Skeletal muscle tissue (tissue), 3 donors: ENCODE measurements at regions not wholly inside any gene's neighbourhood (a gene's known extent, or its start where the extent isn't known, plus 50 kb on each side); places are given as distances from the start of the nearest gene placed in this dataset.
"Not testable (repeated sequence)": the region's sequence is repeated elsewhere in the genome, so short reads cannot be mapped to it uniquely, and the experiment has no call there.

Source experiments
- H3K27ac ChIP-seq: one replicate; pipeline ENCODE4 v1.7.0; 2013; ENCODE audit warnings: mild to moderate bottlenecking, low read depth, low read length, inconsistent platforms
- H3K27me3 ChIP-seq, 3 donors: one replicate each; pipeline ENCODE4 v1.7.0; 2013; ENCODE audit warnings: low read length in 3 of 3; ENCODE audit not compliant: control insufficient read depth in 3 of 3, insufficient read depth in 3 of 3
- H3K36me3 ChIP-seq, 3 donors: one replicate each; pipeline ENCODE4 v1.7.0; 2013; ENCODE audit warnings: low read length in 3 of 3; ENCODE audit not compliant: control insufficient read depth in 3 of 3, insufficient read depth in 3 of 3
- H3K4me1 ChIP-seq, 3 donors: one replicate each; pipeline ENCODE4 v1.7.0; 2013; ENCODE audit warnings: low read length in 3 of 3, mild to moderate bottlenecking in 3 of 3; ENCODE audit not compliant: control insufficient read depth in 3 of 3, insufficient read depth in 3 of 3
- H3K4me3 ChIP-seq, 3 donors: one replicate each; pipeline ENCODE4 v1.7.0; 2013; ENCODE audit warnings: low read length in 3 of 3
- H3K9ac ChIP-seq, 3 donors: one replicate each; pipeline ENCODE4 v1.7.0; 2013; ENCODE audit warnings: low read length in 3 of 3, mild to moderate bottlenecking in 3 of 3, moderate library complexity in 2 of 3, low read depth in 1 of 3
- H3K9me3 ChIP-seq, 3 donors: one replicate each; pipeline ENCODE4 v1.7.0; 2013; ENCODE audit warnings: low read length in 3 of 3; ENCODE audit not compliant: control insufficient read depth in 3 of 3
- donor health status: Osteomylitis.

GRCh38 chr16:86251682-86252081 is 258.6 kb upstream of the FOXF1 start:
- Histone ChIP-seq H3K27ac (no peak overlapping the region), H3K36me3 (no peaks in the 10 kb centered on the region), H3K9me3 (peaks cover 0 to 2% (median 0%) of the 10 kb centered on the region in 3 donors), H3K4me3 (no peak overlapping the region), H3K4me1 (no peaks in the 10 kb centered on the region), H3K27me3 (peaks cover 0 to 5% (median 3%) of the 10 kb centered on the region in 3 donors), H3K9ac (no peak overlapping the region)

- H3K4me3 ChIP-seq = no peak overlapping the region
- no peak overlapping the region for H3K27ac ChIP-seq
- H3K4me1 ChIP-seq = no peaks in the 10 kb centered on the region
- no peak overlapping the region for H3K9ac ChIP-seq
- H3K9me3 ChIP-seq = peaks cover 0 to 2% (median 0%) of the 10 kb centered on the region in 3 donors
- H3K27me3 ChIP-seq = peaks cover 0 to 5% (median 0%) of the 10 kb centered on the region in 3 donors
- H3K36me3 ChIP-seq = no peaks in the 10 kb centered on the region
Observed at GRCh38 chr16:86252596-86252995, 257.7 kb upstream of the FOXF1 start.

GRCh38 chr16:86255966-86256365 is 254.4 kb upstream of the FOXF1 start:
- Histone ChIP-seq H3K9ac (no peak overlapping the region), H3K4me1 (no peaks in the 10 kb centered on the region), H3K4me3 (no peak overlapping the region), H3K9me3 (peaks cover 0 to 2% (median 0%) of the 10 kb centered on the region in 3 donors), H3K27me3 (peaks cover 0 to 11% (median 2%) of the 10 kb centered on the region in 3 donors), H3K27ac (no peak overlapping the region), H3K36me3 (no peaks in the 10 kb centered on the region)

- H3K4me3 ChIP-seq = no peak overlapping the region
- H3K27ac ChIP-seq = no peak overlapping the region
- H3K9ac ChIP-seq = no peak overlapping the region
- no peaks in the 10 kb centered on the region for H3K4me1 ChIP-seq
- peaks cover 0 to 13% (median 2%) of the 10 kb centered on the region in 3 donors for H3K27me3 ChIP-seq
- no peaks in the 10 kb centered on the region for H3K36me3 ChIP-seq
- H3K9me3 ChIP-seq = peaks cover 0 to 2% (median 0%) of the 10 kb centered on the region in 3 donors
Observed at GRCh38 chr16:86256995-86257394, 253.3 kb upstream of the FOXF1 start.

- Histone ChIP-seq H3K27ac (no peak overlapping the region), H3K27me3 (peaks cover 0 to 13% (median 2%) of the 10 kb centered on the region in 3 donors), H3K9me3 (peaks cover 0 to 2% (median 0%) of the 10 kb centered on the region in 3 donors), H3K4me3 (no peak overlapping the region), H3K9ac (no peak overlapping the region), H3K4me1 (no peaks in the 10 kb centered on the region), H3K36me3 (no peaks in the 10 kb centered on the region)
Observed at GRCh38 chr16:86257546-86257945, 252.8 kb upstream of the FOXF1 start.

GRCh38 chr16:86258713-86259112 is 251.6 kb upstream of the FOXF1 start:
- Histone ChIP-seq H3K27me3 (peaks cover 0 to 13% (median 2%) of the 10 kb centered on the region in 3 donors), H3K36me3 (no peaks in the 10 kb centered on the region), H3K27ac (no peak overlapping the region), H3K4me3 (no peak overlapping the region), H3K9ac (no peak overlapping the region), H3K4me1 (no peaks in the 10 kb centered on the region), H3K9me3 (peaks cover 0 to 2% (median 0%) of the 10 kb centered on the region in 3 donors)

GRCh38 chr16:86259499-86259898 is 250.8 kb upstream of the FOXF1 start:
- Histone ChIP-seq H3K27ac (no peak overlapping the region), H3K4me1 (no peaks in the 10 kb centered on the region), H3K36me3 (no peaks in the 10 kb centered on the region), H3K9ac (no peak overlapping the region), H3K4me3 (no peak overlapping the region), H3K9me3 (peaks cover 0 to 2% (median 0%) of the 10 kb centered on the region in 3 donors), H3K27me3 (peaks cover 0 to 13% (median 2%) of the 10 kb centered on the region in 3 donors)

- peaks cover 0 to 2% (median 0%) of the 10 kb centered on the region in 3 donors for H3K9me3 ChIP-seq
Observed at GRCh38 chr16:86261379-86261778, 248.9 kb upstream of the FOXF1 start.

GRCh38 chr16:86267657-86268056 is 242.7 kb upstream of the FOXF1 start:
- not testable (repeated sequence) for H3K4me1 ChIP-seq, H3K27me3 ChIP-seq, H3K4me3 ChIP-seq, H3K9ac ChIP-seq, H3K9me3 ChIP-seq, H3K36me3 ChIP-seq, H3K27ac ChIP-seq

More at GRCh38 chr16:86261379-86261778, 248.9 kb upstream of the FOXF1 start:
- Histone ChIP-seq H3K36me3 (no peaks in the 10 kb centered on the region), H3K27ac (no peak overlapping the region), H3K9ac (no peak overlapping the region), H3K4me3 (no peak overlapping the region), H3K27me3 (peaks cover 0 to 11% (median 2%) of the 10 kb centered on the region in 3 donors), H3K4me1 (no peaks in the 10 kb centered on the region)

GRCh38 chr16:86270696-86271095 is 239.6 kb upstream of the FOXF1 start:
- Histone ChIP-seq H3K27me3 (peaks cover 14 to 16% (median 16%) of the 10 kb centered on the region in 3 donors), H3K4me1 (no peaks in the 10 kb centered on the region), H3K27ac (no peak overlapping the region), H3K36me3 (no peaks in the 10 kb centered on the region), H3K9ac (no peak overlapping the region), H3K4me3 (no peak overlapping the region), H3K9me3 (no peaks in the 10 kb centered on the region)
